ENCODE measurements at regions not wholly inside any gene's neighbourhood (a gene's known extent, or its start where the extent isn't known, plus 50 kb on each side); places are given as distances from the start of the nearest gene placed in this dataset.
A peak's percentile ranks its signal among the peaks of the same experiment; 100 is the strongest.

GRCh38 chr15:72979791-72980190, 72.5 kb upstream of the NEO1 start:
- Mint-ChIP-seq H3K9me3 (peaks cover 11% of the 10 kb centered on the region), H3K4me1 (peaks cover 5% of the 10 kb centered on the region), H3K4me3 (no peak overlapping the region), H3K27ac (no peak overlapping the region), H3K27me3 (ENCODE audit: low read depth, poor library complexity) (no peaks in the 10 kb centered on the region), H3K36me3 (ENCODE audit: low read depth) (peaks cover 5% of the 10 kb centered on the region)
- TF ChIP-seq, protein P1, sequence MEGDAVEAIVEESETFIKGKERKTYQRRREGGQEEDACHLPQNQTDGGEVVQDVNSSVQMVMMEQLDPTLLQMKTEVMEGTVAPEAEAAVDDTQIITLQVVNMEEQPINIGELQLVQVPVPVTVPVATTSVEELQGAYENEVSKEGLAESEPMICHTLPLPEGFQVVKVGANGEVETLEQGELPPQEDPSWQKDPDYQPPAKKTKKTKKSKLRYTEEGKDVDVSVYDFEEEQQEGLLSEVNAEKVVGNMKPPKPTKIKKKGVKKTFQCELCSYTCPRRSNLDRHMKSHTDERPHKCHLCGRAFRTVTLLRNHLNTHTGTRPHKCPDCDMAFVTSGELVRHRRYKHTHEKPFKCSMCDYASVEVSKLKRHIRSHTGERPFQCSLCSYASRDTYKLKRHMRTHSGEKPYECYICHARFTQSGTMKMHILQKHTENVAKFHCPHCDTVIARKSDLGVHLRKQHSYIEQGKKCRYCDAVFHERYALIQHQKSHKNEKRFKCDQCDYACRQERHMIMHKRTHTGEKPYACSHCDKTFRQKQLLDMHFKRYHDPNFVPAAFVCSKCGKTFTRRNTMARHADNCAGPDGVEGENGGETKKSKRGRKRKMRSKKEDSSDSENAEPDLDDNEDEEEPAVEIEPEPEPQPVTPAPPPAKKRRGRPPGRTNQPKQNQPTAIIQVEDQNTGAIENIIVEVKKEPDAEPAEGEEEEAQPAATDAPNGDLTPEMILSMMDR (IDR thresholded peaks at IDR 0.05) = no peak
- DNase-seq = no peak

- H3K4me3 Mint-ChIP-seq = no peak overlapping the region
Measured at GRCh38 chr15:72979308-72979707, 73.0 kb upstream of the NEO1 start.

DNA sequence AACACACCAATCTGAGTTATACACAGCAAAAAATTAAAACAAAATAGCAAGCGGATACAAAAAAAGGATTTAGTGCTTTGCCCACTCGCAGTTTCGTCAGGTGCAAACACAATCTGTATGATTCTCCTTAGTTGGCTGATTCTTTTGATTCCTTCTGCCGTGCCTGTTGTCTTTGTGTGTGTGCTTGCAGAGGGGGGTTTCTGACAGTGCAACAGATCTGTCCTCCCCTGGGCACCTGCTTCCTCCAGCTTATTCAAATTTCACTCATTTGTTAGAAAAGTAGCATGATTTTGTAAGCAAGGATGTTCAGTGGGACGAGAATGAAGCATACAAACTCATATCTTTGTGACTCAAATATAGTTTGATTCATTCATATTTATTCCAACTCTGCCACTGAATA, 74.0 kb upstream of the NEO1 start:
- H3K4me3 Mint-ChIP-seq = no peak overlapping the region
- H3K27ac Mint-ChIP-seq = no peak overlapping the region
- peaks cover 3% of the 10 kb centered on the region for H3K27me3 Mint-ChIP-seq (ENCODE audit: low read depth, poor library complexity)
- no peaks in the 10 kb centered on the region for H3K36me3 Mint-ChIP-seq (ENCODE audit: low read depth)
- H3K9me3 Mint-ChIP-seq = no peaks in the 10 kb centered on the region
- DNase-seq = no peak
- H3K4me1 Mint-ChIP-seq = peaks cover 14% of the 10 kb centered on the region
- TF ChIP-seq, protein P1 (IDR thresholded peaks at IDR 0.05) = no peak

More at GRCh38 chr15:72979308-72979707, 73.0 kb upstream of the NEO1 start:
- H3K4me1 Mint-ChIP-seq = peaks cover 5% of the 10 kb centered on the region
- TF ChIP-seq, protein P1 (IDR thresholded peaks at IDR 0.05) = no peak
- H3K9me3 Mint-ChIP-seq = peaks cover 7% of the 10 kb centered on the region
- peaks cover 2% of the 10 kb centered on the region for H3K36me3 Mint-ChIP-seq (ENCODE audit: low read depth)
- DNase-seq = no peak
- H3K27ac Mint-ChIP-seq = no peak overlapping the region
- H3K27me3 Mint-ChIP-seq (ENCODE audit: low read depth, poor library complexity) = no peaks in the 10 kb centered on the region

DNA sequence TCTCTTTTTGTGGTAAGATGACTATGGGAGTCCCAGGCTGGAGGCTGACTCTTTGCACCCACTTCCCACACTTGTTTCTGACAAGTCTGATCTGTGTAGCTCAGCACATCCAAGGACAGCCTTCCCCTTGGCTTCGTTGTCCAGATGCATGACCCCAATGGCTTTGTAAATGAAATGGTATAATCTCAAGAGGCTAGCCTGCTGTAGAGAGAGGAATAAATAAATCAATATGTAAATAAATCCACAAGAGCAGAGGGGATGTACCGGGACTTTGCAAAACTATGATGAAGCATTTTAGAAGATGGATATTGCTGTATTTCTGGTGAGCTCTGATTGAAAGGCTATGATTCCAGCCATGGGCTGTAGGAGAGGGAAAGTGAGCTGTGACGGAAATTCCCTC, 79.9 kb upstream of the NEO1 start:
- Mint-ChIP-seq H3K36me3 (ENCODE audit: low read depth) (no peaks in the 10 kb centered on the region), H3K27ac (no peak overlapping the region), H3K27me3 (ENCODE audit: low read depth, poor library complexity) (peaks cover 3% of the 10 kb centered on the region)

DNA sequence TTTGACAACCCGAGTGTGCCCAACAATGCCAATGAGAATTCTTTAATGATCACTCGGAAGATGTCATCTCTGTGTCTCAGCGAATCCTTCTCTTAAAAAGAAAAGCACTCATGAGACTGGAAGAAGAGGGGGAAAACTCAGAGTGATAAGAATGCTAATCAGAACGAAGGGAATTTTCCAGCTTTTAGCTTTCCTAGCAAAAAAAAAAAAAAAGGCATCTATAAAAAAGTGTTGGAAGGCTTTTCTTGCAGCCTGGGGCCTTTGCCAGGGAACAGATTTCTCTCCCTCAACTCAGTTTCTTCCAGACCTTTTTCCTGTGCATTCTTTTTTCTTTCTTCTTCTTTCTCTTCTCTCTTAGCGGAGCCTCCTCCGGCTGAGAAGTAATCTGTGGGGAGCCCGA, 80.5 kb upstream of the NEO1 start:
- Mint-ChIP-seq H3K36me3 (ENCODE audit: low read depth) (no peaks in the 10 kb centered on the region), H3K9me3 (no peaks in the 10 kb centered on the region), H3K27me3 (ENCODE audit: low read depth, poor library complexity) (peaks cover 3% of the 10 kb centered on the region), H3K4me1 (peaks cover 68% of the 10 kb centered on the region), H3K4me3 (peak overlapping the region; percentile 61), H3K27ac (peak overlapping the region; percentile 86)
- no peak for DNase-seq
- TF ChIP-seq, protein P1 (IDR thresholded peaks at IDR 0.05) = no peak

More for the DNA sequence above, 79.9 kb upstream of the NEO1 start:
- TF ChIP-seq, protein P1 (IDR thresholded peaks at IDR 0.05) = no peak
- Mint-ChIP-seq H3K4me3 (no peak overlapping the region), H3K4me1 (peaks cover 65% of the 10 kb centered on the region), H3K9me3 (no peaks in the 10 kb centered on the region)
- DNase-seq = no peak

DNA sequence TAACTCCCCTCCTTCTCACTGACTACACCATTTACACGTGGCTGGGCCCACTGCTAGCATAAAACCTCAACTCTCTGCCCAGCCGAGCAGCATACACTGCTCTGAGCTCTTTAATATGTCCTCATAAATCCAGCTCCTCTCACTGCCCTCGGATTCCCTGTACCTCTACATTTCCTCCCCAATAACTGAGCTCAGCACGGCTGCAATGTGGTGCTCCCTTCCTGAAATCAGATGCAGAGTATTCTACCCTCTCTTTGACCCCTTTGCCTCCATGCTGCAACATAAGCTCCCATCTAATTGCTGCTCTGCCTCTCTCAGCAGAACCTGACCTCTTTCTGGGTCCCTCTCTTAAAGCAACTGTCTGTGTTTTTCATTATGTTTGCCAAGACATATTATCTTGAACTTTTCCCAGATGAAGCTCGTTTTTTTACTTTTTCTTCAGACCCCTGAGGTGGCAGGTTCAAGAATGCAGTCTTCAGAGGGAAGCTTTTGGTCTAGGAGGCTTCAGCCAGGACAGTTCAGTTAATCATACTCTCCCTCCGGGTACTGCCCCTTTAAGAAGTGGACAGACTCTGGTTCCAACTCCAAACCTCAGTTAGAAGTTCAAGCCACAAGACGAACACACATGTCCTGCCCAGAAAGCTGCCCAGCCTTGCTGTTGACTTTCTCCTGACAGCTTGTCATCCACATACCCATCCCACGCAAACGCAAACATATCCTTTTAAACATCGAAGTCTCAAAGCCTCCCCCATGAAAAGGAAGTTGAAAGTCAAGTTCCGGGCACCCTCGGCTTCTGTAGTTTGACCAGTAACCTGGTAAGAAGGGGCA, 81.1 kb upstream of the NEO1 start:
- TF ChIP-seq, protein P1 (IDR thresholded peaks at IDR 0.05) = no peak
- Mint-ChIP-seq H3K36me3 (ENCODE audit: low read depth) (no peaks in the 10 kb centered on the region), H3K27me3 (ENCODE audit: low read depth, poor library complexity) (peaks cover 3% of the 10 kb centered on the region), H3K4me1 (peaks cover 74% of the 10 kb centered on the region), H3K9me3 (no peaks in the 10 kb centered on the region), H3K4me3 (peak overlapping the region; percentile 61), H3K27ac (peak overlapping the region; percentile 64)
- DNase-seq = peak; percentile 27

All from nephron progenitor cell (in vitro differentiated cells).